H9 (cell line): ENCODE measurements at regions not wholly inside any gene's neighbourhood (a gene's known extent, or its start where the extent isn't known, plus 50 kb on each side); places are given as distances from the start of the nearest gene placed in this dataset.
"Not testable (repeated sequence)": the region's sequence is repeated elsewhere in the genome, so short reads cannot be mapped to it uniquely, and the experiment has no call there.

Source experiments
- DNase-seq: peaks from one replicate; pipeline ENCODE4 v3.0.0-alpha.2; 2017
- H2AFZ ChIP-seq: one replicate; pipeline ENCODE4 v1.6.1; 2013; ENCODE audit warnings: mild to moderate bottlenecking, low read length, control low read depth, moderate library complexity
- H2AK5ac ChIP-seq: 2 replicates; pipeline ENCODE4 v1.6.1; 2013; ENCODE audit warnings: low read length, control low read depth, mixed read lengths; ENCODE audit not compliant: insufficient read length
- H2BK120ac ChIP-seq: one replicate; pipeline ENCODE4 v1.6.1; 2013; ENCODE audit warnings: low read depth, mild to moderate bottlenecking, low read length, control low read depth, inconsistent platforms; ENCODE audit not compliant: poor library complexity, severe bottlenecking
- H2BK12ac ChIP-seq: 2 replicates; pipeline ENCODE4 v1.6.1; 2013; ENCODE audit warnings: low read length, control low read depth, mixed read lengths, low read depth; ENCODE audit not compliant: insufficient read length
- H2BK15ac ChIP-seq: 2 replicates; pipeline ENCODE4 v1.6.1; 2013; ENCODE audit warnings: low read depth, low read length, control low read depth
- H2BK20ac ChIP-seq: one replicate; pipeline ENCODE4 v1.6.1; 2013; ENCODE audit warnings: low read depth, mild to moderate bottlenecking, low read length, control low read depth, inconsistent platforms; ENCODE audit not compliant: poor library complexity, severe bottlenecking
- H2BK5ac ChIP-seq: 2 replicates; pipeline ENCODE4 v1.6.1; 2013; ENCODE audit warnings: low read length, control low read depth, mixed read lengths; ENCODE audit not compliant: insufficient read length
- H3K14ac ChIP-seq: 2 replicates; pipeline ENCODE4 v1.6.1; 2013; ENCODE audit warnings: low read length, control low read depth; ENCODE audit not compliant: insufficient read depth
- H3K18ac ChIP-seq: 2 replicates; pipeline ENCODE4 v1.6.1; 2013; ENCODE audit warnings: low read depth, mild to moderate bottlenecking, mixed read lengths, low read length, control low read depth; ENCODE audit not compliant: insufficient read length
- H3K23ac ChIP-seq: 2 replicates; pipeline ENCODE4 v1.6.1; 2013; ENCODE audit warnings: low read length, control low read depth, mixed read lengths, low read depth; ENCODE audit not compliant: insufficient read length
- H3K23me2 ChIP-seq: 2 replicates; pipeline ENCODE4 v1.6.1; 2013; ENCODE audit warnings: low read depth, mild to moderate bottlenecking, mixed read lengths, low read length, control low read depth; ENCODE audit not compliant: insufficient read length, poor library complexity, severe bottlenecking
- H3K27ac ChIP-seq: 2 replicates; pipeline ENCODE4 v1.5.1; 2013; ENCODE audit warnings: low read length, control low read depth, mixed read lengths, low read depth; ENCODE audit not compliant: insufficient read length
- H3K27me3 ChIP-seq: 2 replicates; pipeline ENCODE4 v1.6.1; 2013; ENCODE audit warnings: low read length, control low read depth, inconsistent platforms; ENCODE audit not compliant: insufficient read depth
- H3K4ac ChIP-seq: 2 replicates; pipeline ENCODE4 v1.6.1; 2013; ENCODE audit warnings: low read depth, mild to moderate bottlenecking, control low read depth, inconsistent platforms, low read length, moderate library complexity
- H3K4me1 ChIP-seq: 2 replicates; pipeline ENCODE4 v1.6.1; 2013; ENCODE audit warnings: low read length, control low read depth, inconsistent platforms; ENCODE audit not compliant: insufficient read depth
- H3K4me2 ChIP-seq: 2 replicates; pipeline ENCODE4 v1.6.1; 2013; ENCODE audit warnings: low read length, control low read depth, mixed read lengths; ENCODE audit not compliant: insufficient read length, insufficient read depth
- H3K56ac ChIP-seq: 2 replicates; pipeline ENCODE4 v1.6.1; 2013; ENCODE audit warnings: low read depth, mild to moderate bottlenecking, mixed read lengths, low read length, control low read depth; ENCODE audit not compliant: insufficient read length
- H3K79me1 ChIP-seq: 2 replicates; pipeline ENCODE4 v1.6.1; 2013; ENCODE audit warnings: low read depth, mild to moderate bottlenecking, moderate library complexity, low read length, control low read depth, inconsistent platforms; ENCODE audit not compliant: insufficient read depth, poor library complexity, severe bottlenecking
- H3K79me2 ChIP-seq: 2 replicates; pipeline ENCODE4 v1.6.1; 2013; ENCODE audit warnings: low read length, control low read depth, inconsistent platforms; ENCODE audit not compliant: insufficient read depth
- H3K9ac ChIP-seq: 2 replicates; pipeline ENCODE4 v1.6.1; 2013; ENCODE audit warnings: low read length, control low read depth, mixed read lengths; ENCODE audit not compliant: insufficient read length; ENCODE audit errors: extremely low read depth
- H3K9me3 ChIP-seq: one replicate; pipeline ENCODE4 v1.6.1; 2013; ENCODE audit warnings: low read depth, low read length, inconsistent platforms; ENCODE audit not compliant: control insufficient read depth
- H3T11ph ChIP-seq: one replicate; pipeline ENCODE4 v1.6.1; 2013; ENCODE audit warnings: mild to moderate bottlenecking, low read length, control low read depth, inconsistent platforms
- H4K20me1 ChIP-seq: one replicate; pipeline ENCODE4 v1.6.1; 2013; ENCODE audit not compliant: control insufficient read depth, insufficient read length, insufficient read depth
- H4K5ac ChIP-seq: 2 replicates; pipeline ENCODE4 v1.6.1; 2013; ENCODE audit warnings: low read depth, mild to moderate bottlenecking, mixed read lengths, low read length, control low read depth; ENCODE audit not compliant: insufficient read length
- H4K8ac ChIP-seq: replicated peaks from 2 replicates; pipeline ENCODE4 v1.6.1; 2013; ENCODE audit warnings: low read length, control low read depth, mixed read lengths, low read depth; ENCODE audit not compliant: insufficient read length
- H4K91ac ChIP-seq: 2 replicates; pipeline ENCODE4 v1.6.1; 2013; ENCODE audit warnings: low read depth, mild to moderate bottlenecking, moderate library complexity, mixed read lengths, low read length, control low read depth; ENCODE audit not compliant: insufficient read length
- H3K27ac Mint-ChIP-seq, 3 experiments: 2 replicates in 2 of 3; 3 replicates in 1 of 3; pipeline ENCODE4 v1.8.0; 2020 to 2021; ENCODE audit warnings: mixed read lengths in 3 of 3, mild to moderate bottlenecking in 1 of 3, moderate library complexity in 1 of 3
- H3K27me3 Mint-ChIP-seq: 2 replicates; pipeline ENCODE4 v1.8.0; 2021; ENCODE audit warnings: low read depth, mild to moderate bottlenecking, moderate library complexity, mixed read lengths
- H3K36me3 Mint-ChIP-seq, 3 experiments: 2 replicates in 2 of 3; 3 replicates in 1 of 3; pipeline ENCODE4 v1.8.0; 2020 to 2021; ENCODE audit warnings: low read depth in 3 of 3, mixed read lengths in 3 of 3; ENCODE audit not compliant: insufficient read depth in 1 of 3
- H3K4me1 Mint-ChIP-seq, 2 experiments: 2 replicates each; pipeline ENCODE4 v1.8.0; 2020; ENCODE audit warnings: mixed read lengths in 2 of 2
- H3K4me3 Mint-ChIP-seq, 2 experiments: 2 replicates in 1 of 2; 3 replicates in 1 of 2; pipeline ENCODE4 v1.8.0; 2020 to 2021; ENCODE audit warnings: mild to moderate bottlenecking in 2 of 2, mixed read lengths in 2 of 2, moderate library complexity in 1 of 2
- H3K9me3 Mint-ChIP-seq, 2 experiments: 2 replicates in 1 of 2; 3 replicates in 1 of 2; pipeline ENCODE4 v1.8.0; 2020; ENCODE audit warnings: mild to moderate bottlenecking in 2 of 2, mixed read lengths in 2 of 2, moderate library complexity in 1 of 2
- CTCF ChIP-seq: fragments of 200-600 bp; sonication (generic); conservative IDR thresholded peaks from 3 replicates; pipeline ENCODE4 v1.8.0; 2021; ENCODE audit warnings: antibody characterized with exemption, mild to moderate bottlenecking
- WGBS: extraction: QIAGEN DNeasy Blood & Tissue Kit; methylation state at CpG from one replicate; pipeline ENCODE4 v1.1.7; 2013; ENCODE audit warnings: missing lambda C conversion rate, low lambda C conversion rate, mixed read lengths; ENCODE audit not compliant: insufficient read length; ENCODE audit errors: extremely low coverage; 5-methylcytosine and 5-hydroxymethylcytosine counted together

GRCh38 chr16:51231702-51232101, 80.6 kb upstream of the SALL1 start:
- Mint-ChIP-seq H3K27ac (no peak overlapping the region), H3K4me1 (peaks cover 32 to 39% of the 10 kb centered on the region in 2 experiments), H3K27me3 (no peaks in the 10 kb centered on the region), H3K9me3 (no peaks in the 10 kb centered on the region; a peak in 3 of 5 replicates), H3K4me3 (no peak overlapping the region), H3K36me3 (peaks cover 0 to 2% (median 0%) of the 10 kb centered on the region in 3 experiments; a peak in 2 of 7 replicates)
- no peak overlapping the region for H3T11ph ChIP-seq
- no peak overlapping the region for H3K4ac ChIP-seq
- H2BK15ac ChIP-seq, result no peak overlapping the region
- TF ChIP-seq CTCF, result no peak
- H2AFZ ChIP-seq, result no peak overlapping the region
- no peak overlapping the region for H2AK5ac ChIP-seq
- no peak for DNase-seq
- H4K91ac ChIP-seq, result no peak overlapping the region
- H3K23ac ChIP-seq, result no peak overlapping the region
- H3K14ac ChIP-seq, result no peak overlapping the region
- H3K56ac ChIP-seq, result no peak overlapping the region
- no peak overlapping the region for H3K18ac ChIP-seq
- no peak overlapping the region for H4K8ac ChIP-seq
- no peak overlapping the region for H2BK5ac ChIP-seq
- no CpG with 5 or more reads among the region's 4 CpGs for WGBS
- no peaks in the 10 kb centered on the region for H3K23me2 ChIP-seq
- H3K9ac ChIP-seq, result no peak overlapping the region
- H2BK120ac ChIP-seq, result no peak overlapping the region
- H3K4me2 ChIP-seq, result no peak overlapping the region
- no peak overlapping the region for H2BK12ac ChIP-seq
- no peaks in the 10 kb centered on the region; the same call in 1 of the 2 replicates for H3K4me1 ChIP-seq
- H2BK20ac ChIP-seq, result no peak overlapping the region
- no peaks in the 10 kb centered on the region for H3K79me1 ChIP-seq
- H3K27ac ChIP-seq, result no peak overlapping the region
- H4K5ac ChIP-seq, result no peak overlapping the region
- no peaks in the 10 kb centered on the region for H4K20me1 ChIP-seq
- no peaks in the 10 kb centered on the region for H3K79me2 ChIP-seq
- H3K27me3 ChIP-seq, result no peaks in the 10 kb centered on the region
- no peaks in the 10 kb centered on the region for H3K9me3 ChIP-seq

GRCh38 chr16:51230035-51230434, 79.0 kb upstream of the SALL1 start:
- not testable (repeated sequence) for H3K36me3 Mint-ChIP-seq, H4K5ac ChIP-seq, H3K4me1 ChIP-seq, H3T11ph ChIP-seq, H4K91ac ChIP-seq, H4K20me1 ChIP-seq, H2BK120ac ChIP-seq, H4K8ac ChIP-seq, H3K4me3 Mint-ChIP-seq, H3K79me1 ChIP-seq, H3K27ac ChIP-seq, DNase-seq, H3K56ac ChIP-seq, H3K27me3 Mint-ChIP-seq, H2AFZ ChIP-seq, H3K79me2 ChIP-seq, H2BK12ac ChIP-seq, H3K9ac ChIP-seq, H3K23me2 ChIP-seq, H2BK15ac ChIP-seq, H3K27me3 ChIP-seq, H3K4ac ChIP-seq, H3K9me3 Mint-ChIP-seq, H2BK20ac ChIP-seq, H2AK5ac ChIP-seq, H3K14ac ChIP-seq, H3K9me3 ChIP-seq, H3K23ac ChIP-seq, H3K4me2 ChIP-seq, H2BK5ac ChIP-seq, H3K18ac ChIP-seq, H3K27ac Mint-ChIP-seq
- WGBS, result no CpG with 5 or more reads among the region's 1 CpG
- H3K4me1 Mint-ChIP-seq, result peaks cover 27 to 35% of the 10 kb centered on the region in 2 experiments
